ENCODE measurements at regions not wholly inside any gene's neighbourhood (a gene's known extent, or its start where the extent isn't known, plus 50 kb on each side); places are given as distances from the start of the nearest gene placed in this dataset.

DNA sequence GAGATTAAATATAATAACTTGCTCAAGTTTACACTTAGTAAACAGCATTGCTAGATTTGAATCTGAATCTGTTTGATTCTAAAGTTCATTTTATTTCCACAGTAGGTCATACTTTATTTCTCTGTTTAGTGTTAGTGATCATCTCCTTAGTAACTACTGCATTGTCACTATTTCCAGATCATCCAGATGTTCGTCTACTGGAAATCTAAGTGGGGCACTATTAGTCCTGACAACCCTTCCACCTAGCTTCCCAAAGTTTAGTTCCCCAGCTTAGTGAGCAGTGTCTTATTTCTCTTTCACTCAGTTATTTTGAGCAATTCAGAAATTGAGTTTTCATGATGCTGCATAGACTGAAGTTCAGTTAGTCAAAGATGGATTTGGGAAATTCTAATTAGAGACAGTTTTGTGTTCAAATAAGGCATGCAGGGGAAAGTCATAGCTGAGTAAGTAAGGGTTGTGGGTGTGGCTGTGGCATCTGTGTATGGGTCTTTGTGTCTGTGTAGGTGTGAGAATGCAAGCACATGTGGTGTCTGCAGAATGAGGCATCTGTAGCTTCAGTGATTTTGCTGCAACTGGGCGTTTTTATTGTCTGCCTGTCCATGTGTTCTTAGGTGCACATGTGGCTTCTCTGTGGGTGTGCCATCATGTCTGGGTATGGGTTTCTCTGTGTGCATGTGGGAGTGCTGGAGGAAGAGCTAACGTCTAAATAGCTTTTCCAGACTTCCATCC lies 107.3 kb downstream of the NTMT2 start:
- no peak overlapping the region for H3K27ac Mint-ChIP-seq
- no peak overlapping the region for H3K4me3 Mint-ChIP-seq
- peaks cover 14% of the 10 kb centered on the region for H3K4me1 Mint-ChIP-seq
- H3K9me3 Mint-ChIP-seq, result peaks cover 12 to 15% of the 10 kb centered on the region in 2 donors
- H3K27me3 Mint-ChIP-seq, result peaks cover 7% of the 10 kb centered on the region
- ATAC-seq (peak; percentile 47), DNase-seq (no peak)

DNA sequence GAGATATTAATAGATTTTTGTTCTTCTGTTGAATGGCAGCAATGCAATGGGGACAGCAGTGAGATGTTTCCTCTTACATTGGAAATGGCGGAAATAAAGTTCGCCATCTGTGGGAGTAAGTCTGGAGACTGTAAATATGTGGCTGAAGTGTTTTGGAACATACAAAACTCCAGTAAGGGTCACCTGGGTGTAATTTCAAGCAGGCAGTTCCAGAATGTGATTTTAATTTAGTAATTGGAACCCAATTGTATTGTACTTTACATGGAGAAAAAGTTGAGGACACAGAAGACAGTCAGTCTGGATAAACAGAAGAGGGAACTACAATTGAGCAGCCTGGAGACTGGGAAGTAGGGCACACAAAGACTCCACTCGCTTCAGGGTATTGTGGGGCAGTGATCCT lies 108.6 kb downstream of the NTMT2 start:
- no peak for DNase-seq
- peaks cover under 1% of the 10 kb centered on the region for H3K4me1 Mint-ChIP-seq
- H3K27me3 Mint-ChIP-seq, result peaks cover 7% of the 10 kb centered on the region
- H3K9me3 Mint-ChIP-seq, result peaks cover 11 to 12% of the 10 kb centered on the region in 2 donors
- no peak overlapping the region for H3K4me3 Mint-ChIP-seq
- no peak for ATAC-seq
- H3K27ac Mint-ChIP-seq, result peak overlapping the region in 1 of 2 donors; percentile 16

- H3K9me3 Mint-ChIP-seq, result no peaks in the 10 kb centered on the region
- H3K4me1 Mint-ChIP-seq, result no peaks in the 10 kb centered on the region
- ATAC-seq (no peak), DNase-seq (no peak)
- no peak overlapping the region for H3K27ac Mint-ChIP-seq
- H3K27me3 Mint-ChIP-seq, result no peaks in the 10 kb centered on the region
- no peak overlapping the region for H3K4me3 Mint-ChIP-seq
Measured at GRCh38 chr1:170261669-170262068, 115.9 kb downstream of the NTMT2 start.

GRCh38 chr1:170262276-170262939 lies 116.6 kb downstream of the NTMT2 start:
- ATAC-seq (no peak), DNase-seq (no peak)
- H3K27ac Mint-ChIP-seq, result no peak overlapping the region
- no peaks in the 10 kb centered on the region for H3K27me3 Mint-ChIP-seq
- no peaks in the 10 kb centered on the region for H3K4me1 Mint-ChIP-seq
- no peaks in the 10 kb centered on the region for H3K9me3 Mint-ChIP-seq
- no peak overlapping the region for H3K4me3 Mint-ChIP-seq

DNA sequence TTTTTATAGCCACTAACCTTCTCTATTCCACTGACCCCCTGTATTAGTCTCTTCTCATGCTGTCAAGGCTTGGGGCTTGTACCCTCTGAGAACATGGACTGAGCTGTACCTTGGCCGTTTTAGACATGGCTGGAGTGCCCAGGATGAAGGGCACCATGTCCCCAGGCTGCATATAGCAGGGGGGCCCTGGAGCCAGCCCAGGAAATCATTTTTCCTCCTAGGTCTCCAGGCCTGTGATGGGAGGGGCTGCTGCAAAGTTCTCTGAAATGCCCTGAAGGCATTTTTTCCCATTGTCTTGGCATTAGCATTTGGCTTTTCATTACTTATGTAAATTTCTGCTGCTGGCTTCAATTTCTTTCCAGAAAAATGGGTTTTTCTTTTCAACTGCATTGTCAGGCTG lies 119.5 kb downstream of the NTMT2 start:
- H3K27me3 Mint-ChIP-seq, result peaks cover 7% of the 10 kb centered on the region
- no peak for ATAC-seq
- H3K9me3 Mint-ChIP-seq, result no peaks in the 10 kb centered on the region
- H3K4me1 Mint-ChIP-seq, result no peaks in the 10 kb centered on the region
- H3K4me3 Mint-ChIP-seq, result no peak overlapping the region
- no peak for DNase-seq
- no peak overlapping the region for H3K27ac Mint-ChIP-seq

- Mint-ChIP-seq H3K27ac (no peak overlapping the region), H3K4me1 (no peaks in the 10 kb centered on the region), H3K9me3 (no peaks in the 10 kb centered on the region), H3K4me3 (no peak overlapping the region), H3K27me3 (peaks cover 15% of the 10 kb centered on the region)
- ATAC-seq (peak; percentile 18), DNase-seq (no peak)
Measured at GRCh38 chr1:170267317-170267716, 121.6 kb downstream of the NTMT2 start.

GRCh38 chr1:170271430-170272161 lies 125.8 kb downstream of the NTMT2 start:
- no peak for ATAC-seq

DNA sequence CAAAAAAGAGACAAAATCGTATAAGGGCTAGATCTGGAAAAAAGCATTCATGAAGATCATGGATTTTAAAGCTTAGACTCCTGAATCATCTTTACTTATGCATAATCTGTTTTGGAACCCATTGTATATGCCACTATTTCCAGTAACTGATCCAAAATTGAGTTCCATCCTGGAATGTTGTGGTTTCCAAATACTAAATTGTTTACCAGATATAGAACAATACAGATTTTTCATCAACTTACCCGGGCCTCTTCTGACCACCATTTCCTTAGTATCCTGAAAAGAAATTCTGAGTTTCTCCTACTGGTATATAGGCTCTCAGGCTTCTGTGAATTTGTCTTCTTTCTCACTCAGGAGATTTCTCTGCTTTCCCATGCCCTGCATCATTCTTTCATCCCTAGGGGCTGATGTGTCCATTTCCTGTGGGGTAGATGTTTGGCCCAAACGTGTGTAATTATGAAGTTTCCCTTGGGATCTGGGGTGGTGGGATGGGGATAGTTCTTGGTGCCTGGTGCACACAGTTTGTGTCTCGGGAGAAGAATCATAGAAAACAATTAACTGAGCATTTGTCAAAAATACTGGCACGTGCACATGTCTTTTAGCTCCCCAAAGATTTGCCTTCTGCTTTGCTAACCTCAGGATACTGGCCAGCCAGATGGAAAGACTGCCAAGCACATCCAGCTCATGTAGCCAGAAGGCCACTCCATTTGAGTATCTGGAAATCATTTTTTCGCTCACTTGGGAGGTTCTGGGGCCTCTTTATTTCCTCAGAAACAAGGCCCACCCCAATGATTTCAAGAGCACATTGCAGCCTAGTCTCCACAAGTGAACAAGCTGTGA lies 127.8 kb downstream of the NTMT2 start:
- no peak overlapping the region for H3K4me3 Mint-ChIP-seq
- peaks cover 39% of the 10 kb centered on the region for H3K27me3 Mint-ChIP-seq
- DNase-seq (no peak), ATAC-seq (no peak)
- no peaks in the 10 kb centered on the region for H3K4me1 Mint-ChIP-seq
- H3K9me3 Mint-ChIP-seq, result no peaks in the 10 kb centered on the region
- H3K27ac Mint-ChIP-seq, result no peak overlapping the region

More at GRCh38 chr1:170271430-170272161, 125.8 kb downstream of the NTMT2 start:
- no peak overlapping the region for H3K4me3 Mint-ChIP-seq
- H3K9me3 Mint-ChIP-seq, result no peaks in the 10 kb centered on the region
- peaks cover 34% of the 10 kb centered on the region for H3K27me3 Mint-ChIP-seq
- no peak for DNase-seq
- no peak overlapping the region for H3K27ac Mint-ChIP-seq
- H3K4me1 Mint-ChIP-seq, result no peaks in the 10 kb centered on the region

GRCh38 chr1:170274131-170274501 lies 128.4 kb downstream of the NTMT2 start:
- H3K4me1 Mint-ChIP-seq, result no peaks in the 10 kb centered on the region
- peaks cover 44% of the 10 kb centered on the region for H3K27me3 Mint-ChIP-seq
- DNase-seq, result no peak
- no peak for ATAC-seq
- H3K27ac Mint-ChIP-seq, result no peak overlapping the region
- H3K4me3 Mint-ChIP-seq, result no peak overlapping the region
- H3K9me3 Mint-ChIP-seq, result no peaks in the 10 kb centered on the region

DNA sequence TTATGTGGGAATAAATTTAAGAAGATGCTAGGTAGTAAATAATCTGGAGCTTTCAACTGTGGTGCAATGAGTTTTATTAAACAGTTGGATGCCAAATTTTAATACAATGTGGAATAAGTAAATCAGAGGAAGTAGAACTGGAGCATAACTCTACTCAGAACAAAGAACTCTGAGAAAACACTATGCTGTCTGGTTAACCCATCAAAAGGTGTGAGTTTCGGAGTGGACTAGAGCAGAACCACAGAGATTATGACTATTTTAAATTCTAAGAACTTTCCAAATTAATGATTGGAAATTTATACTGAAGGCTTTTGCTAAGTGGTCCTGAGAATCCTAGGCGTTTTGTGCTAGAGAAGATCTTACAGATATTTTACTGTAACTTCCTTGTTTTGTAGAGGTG lies 132.2 kb downstream of the NTMT2 start:
- no peak overlapping the region for H3K27ac Mint-ChIP-seq
- peaks cover 39% of the 10 kb centered on the region for H3K27me3 Mint-ChIP-seq
- no peaks in the 10 kb centered on the region for H3K4me1 Mint-ChIP-seq
- DNase-seq, result no peak
- H3K4me3 Mint-ChIP-seq, result no peak overlapping the region
- no peaks in the 10 kb centered on the region for H3K9me3 Mint-ChIP-seq
- no peak for ATAC-seq

DNA sequence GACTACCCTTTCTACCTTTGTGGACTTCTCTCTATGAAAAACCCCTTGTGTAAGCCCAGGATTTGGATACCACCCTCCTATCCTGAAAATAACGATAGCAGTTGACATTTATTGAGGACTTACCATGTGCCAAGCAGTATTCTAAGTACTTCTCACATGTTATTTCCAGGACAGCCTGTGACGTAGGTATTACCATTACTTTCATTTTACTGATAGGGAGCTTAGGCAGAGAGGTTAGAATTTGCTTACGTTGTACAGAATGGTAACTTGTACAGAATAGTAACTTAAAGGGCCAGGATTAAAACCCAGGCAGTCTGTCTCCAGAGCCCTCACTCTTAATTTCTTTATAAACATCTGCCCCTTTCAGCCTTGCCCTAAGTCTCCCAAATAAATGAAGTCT lies 138.3 kb downstream of the NTMT2 start:
- Mint-ChIP-seq H3K27me3 (peaks cover 28% of the 10 kb centered on the region), H3K4me3 (no peak overlapping the region), H3K9me3 (peaks cover 0 to 7% of the 10 kb centered on the region in 2 donors), H3K4me1 (no peaks in the 10 kb centered on the region), H3K27ac (no peak overlapping the region)
- DNase-seq, result no peak
- no peak for ATAC-seq

DNA sequence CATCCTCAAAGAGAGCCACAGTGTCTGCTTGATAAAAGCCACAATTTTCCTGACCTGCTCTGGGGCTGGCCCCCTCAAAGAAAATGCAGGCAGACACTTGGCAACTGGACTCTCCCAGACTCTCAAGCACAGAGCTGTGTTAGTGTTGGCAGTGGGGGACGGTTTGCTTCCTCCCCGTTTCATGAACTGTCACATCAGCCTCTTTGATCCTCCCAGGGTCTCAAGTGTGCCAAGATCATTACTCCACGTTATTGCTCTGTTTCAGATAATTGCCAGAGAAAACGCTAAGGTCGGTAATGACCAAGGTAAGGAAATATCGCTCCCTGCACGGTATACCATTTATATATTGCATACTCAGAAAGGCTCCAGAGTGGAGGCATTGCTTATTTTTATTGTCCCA lies 138.8 kb downstream of the NTMT2 start:
- Mint-ChIP-seq H3K4me3 (no peak overlapping the region), H3K9me3 (peaks cover 0 to 7% of the 10 kb centered on the region in 2 donors), H3K27me3 (peaks cover 28% of the 10 kb centered on the region), H3K4me1 (no peaks in the 10 kb centered on the region), H3K27ac (no peak overlapping the region)
- ATAC-seq (no peak), DNase-seq (no peak)

DNA sequence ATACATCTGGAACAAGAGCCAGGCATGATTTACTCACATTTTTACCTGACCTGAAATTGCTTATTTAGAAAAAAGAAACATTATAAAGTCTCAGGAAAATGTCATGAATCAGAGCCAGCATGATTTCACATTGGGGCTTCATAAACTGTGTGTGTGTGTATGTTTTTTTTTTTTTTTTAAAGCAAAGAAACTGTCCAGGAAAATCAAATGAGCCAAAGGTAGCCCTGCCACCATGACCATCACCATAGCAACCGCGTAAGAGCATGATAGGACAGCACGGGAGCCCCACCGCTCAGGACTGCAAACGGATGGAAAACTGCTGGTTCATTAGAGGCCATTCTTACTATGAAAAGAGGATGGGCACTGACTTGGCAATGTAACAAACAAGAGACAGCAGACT lies 139.2 kb downstream of the NTMT2 start:
- H3K27me3 Mint-ChIP-seq, result peaks cover 28% of the 10 kb centered on the region
- no peak overlapping the region for H3K27ac Mint-ChIP-seq
- H3K4me1 Mint-ChIP-seq, result no peaks in the 10 kb centered on the region
- DNase-seq (no peak), ATAC-seq (no peak)
- H3K9me3 Mint-ChIP-seq, result peaks cover 0 to 7% of the 10 kb centered on the region in 2 donors
- H3K4me3 Mint-ChIP-seq, result no peak overlapping the region

- Mint-ChIP-seq H3K27me3 (peaks cover 28% of the 10 kb centered on the region), H3K9me3 (peaks cover 0 to 7% of the 10 kb centered on the region in 2 donors), H3K4me3 (no peak overlapping the region), H3K27ac (no peak overlapping the region), H3K4me1 (no peaks in the 10 kb centered on the region)
- DNase-seq (no peak), ATAC-seq (no peak)
Measured at GRCh38 chr1:170288155-170288554, 142.4 kb downstream of the NTMT2 start.

DNA sequence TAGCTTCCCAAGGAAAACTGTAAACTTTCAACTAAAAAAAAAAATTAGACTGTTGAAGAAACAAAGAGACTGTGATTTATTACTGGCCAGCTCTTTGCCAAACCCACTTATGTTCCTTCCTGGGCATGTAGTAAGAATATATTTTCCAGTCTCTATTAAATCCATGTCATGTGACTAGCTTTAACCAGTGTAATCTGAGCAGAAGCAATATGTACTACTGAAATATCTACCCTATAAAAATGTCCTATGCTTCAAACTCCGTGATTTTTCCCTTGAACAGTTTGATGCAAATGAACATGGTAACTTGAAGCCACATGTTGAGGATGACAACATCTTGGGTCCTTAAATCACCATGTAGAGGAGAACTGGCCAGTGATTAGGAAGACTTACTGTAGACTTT lies 144.5 kb downstream of the NTMT2 start:
- DNase-seq (no peak), ATAC-seq (no peak)
- Mint-ChIP-seq H3K27ac (no peak overlapping the region), H3K9me3 (peaks cover 0 to 7% of the 10 kb centered on the region in 2 donors), H3K27me3 (peaks cover 28% of the 10 kb centered on the region), H3K4me1 (no peaks in the 10 kb centered on the region), H3K4me3 (no peak overlapping the region)
